ENCODE measurements at regions not wholly inside any gene's neighbourhood (a gene's known extent, or its start where the extent isn't known, plus 50 kb on each side); places are given as distances from the start of the nearest gene placed in this dataset.

GRCh38 chr13:83546476-83546875, 335.8 kb downstream of the SLITRK1 start:
- intact Hi-C loops (cut with DNase I): no loop called here
- 58 to 73% methylated on average over 2 of the region's 2 CpGs for WGBS, 2 donors
- FAIRE-seq: no peak
- Histone ChIP-seq H3K4me1 (no peaks in the 10 kb centered on the region), H3K27me3 (no peaks in the 10 kb centered on the region), H3K9me3 (no peaks in the 10 kb centered on the region), H3K27ac (no peak overlapping the region), H3K36me3 (no peaks in the 10 kb centered on the region), H3K4me3 (no peak overlapping the region)
- no peak for TF ChIP-seq CTCF (IDR thresholded peaks at IDR 0.05)
- no peak for ATAC-seq
- no peak for DNase-seq

GRCh38 chr13:83538636-83539035, 343.6 kb downstream of the SLITRK1 start:
- WGBS, 2 donors: 64 to 76% methylated on average over 2 of the region's 2 CpGs
- H3K36me3 ChIP-seq: no peaks in the 10 kb centered on the region
- H3K4me1 ChIP-seq: no peaks in the 10 kb centered on the region
- no peak overlapping the region for H3K27ac ChIP-seq
- H3K27me3 ChIP-seq: no peaks in the 10 kb centered on the region
- no peak for FAIRE-seq
- DNase-seq: no peak
- no peaks in the 10 kb centered on the region for H3K9me3 ChIP-seq
- H3K4me3 ChIP-seq: no peak overlapping the region
- no peak for ATAC-seq
- intact Hi-C loops (cut with DNase I): no loop called here
- no peak for TF ChIP-seq CTCF (IDR thresholded peaks at IDR 0.05)

GRCh38 chr13:83536941-83537340, 345.3 kb downstream of the SLITRK1 start:
- FAIRE-seq: no peak

DNA sequence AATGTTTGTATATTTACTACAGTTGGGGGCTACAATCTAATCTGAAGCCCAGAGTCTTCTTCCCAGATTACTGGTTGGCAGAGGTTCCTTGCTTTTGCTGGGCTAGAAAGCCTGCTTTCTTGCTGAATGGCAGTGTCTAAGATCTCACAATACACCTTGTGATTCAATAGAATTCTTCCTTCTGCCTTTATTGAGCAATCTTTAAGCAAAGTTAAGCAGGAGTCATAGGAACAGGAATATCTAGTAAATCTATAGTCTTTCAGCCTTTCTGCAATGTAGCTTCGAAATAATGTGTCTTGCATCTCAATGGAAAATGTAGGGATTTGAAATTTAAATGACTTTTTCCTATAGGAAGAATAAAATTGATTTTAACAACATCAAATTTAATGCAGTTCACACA, 346.1 kb downstream of the SLITRK1 start:
- ATAC-seq: no peak
- WGBS, 2 donors: 31 to 58% methylated on average over 1 of the region's 1 CpG
- H3K27ac ChIP-seq: no peak overlapping the region
- H3K27me3 ChIP-seq: no peaks in the 10 kb centered on the region
- DNase-seq: no peak
- no peaks in the 10 kb centered on the region for H3K36me3 ChIP-seq
- H3K4me3 ChIP-seq: no peak overlapping the region
- FAIRE-seq: no peak
- H3K4me1 ChIP-seq: no peaks in the 10 kb centered on the region
- no peaks in the 10 kb centered on the region for H3K9me3 ChIP-seq
- no peak for TF ChIP-seq CTCF (IDR thresholded peaks at IDR 0.05)
- intact Hi-C loops (cut with DNase I): no loop called here

More at GRCh38 chr13:83536941-83537340, 345.3 kb downstream of the SLITRK1 start:
- WGBS, 2 donors: 78 to 86% methylated on average over 2 of the region's 2 CpGs
- no peak for TF ChIP-seq CTCF (IDR thresholded peaks at IDR 0.05)
- H3K9me3 ChIP-seq: no peaks in the 10 kb centered on the region
- DNase-seq (no peak), ATAC-seq (no peak)
- no peak overlapping the region for H3K4me3 ChIP-seq
- no peak overlapping the region for H3K27ac ChIP-seq
- intact Hi-C loops (cut with DNase I): no loop called here
- no peaks in the 10 kb centered on the region for H3K27me3 ChIP-seq
- H3K4me1 ChIP-seq: no peaks in the 10 kb centered on the region
- no peaks in the 10 kb centered on the region for H3K36me3 ChIP-seq

DNA sequence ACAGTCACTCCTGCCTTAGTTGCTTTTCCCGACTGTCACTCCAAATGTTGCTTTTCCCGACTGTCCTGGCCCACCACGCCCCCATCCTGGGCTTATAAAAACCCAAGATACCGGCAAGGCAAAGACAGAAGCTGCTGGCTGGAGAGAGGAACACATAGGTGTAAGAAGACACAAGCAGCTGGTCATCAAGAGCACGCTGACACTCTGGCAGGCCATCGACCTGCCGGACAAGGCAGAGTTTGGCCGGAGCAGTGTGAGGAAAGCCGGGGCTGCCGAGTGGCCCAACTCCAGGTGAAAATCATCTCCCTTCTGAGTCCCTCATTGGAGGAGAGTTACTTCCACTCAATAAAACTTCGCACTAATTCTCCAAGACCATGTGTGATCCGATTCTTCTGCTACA, 349.5 kb downstream of the SLITRK1 start:
- DNase-seq (peak in 1 of 6 donors; percentile 24), FAIRE-seq (no peak), ATAC-seq (no peak)
- no peak overlapping the region for H3K27ac ChIP-seq
- H3K4me3 ChIP-seq: no peak overlapping the region
- H3K36me3 ChIP-seq: no peaks in the 10 kb centered on the region
- no peaks in the 10 kb centered on the region for H3K4me1 ChIP-seq
- WGBS, 2 donors: 89 to 90% methylated on average over 12 of the region's 12 CpGs
- no peaks in the 10 kb centered on the region for H3K9me3 ChIP-seq
- TF ChIP-seq CTCF (IDR thresholded peaks at IDR 0.05): no peak
- intact Hi-C loops (cut with DNase I): no loop called here
- no peaks in the 10 kb centered on the region for H3K27me3 ChIP-seq

All from pancreas (tissue), 10 donors.